GM21529 (cell line): ENCODE measurements at regions not wholly inside any gene's neighbourhood (a gene's known extent, or its start where the extent isn't known, plus 50 kb on each side); places are given as distances from the start of the nearest gene placed in this dataset.
A peak's percentile ranks its signal among the peaks of the same experiment; 100 is the strongest.
"Not testable (repeated sequence)": the region's sequence is repeated elsewhere in the genome, so short reads cannot be mapped to it uniquely, and the experiment has no call there.

Source experiments
- ATAC-seq: cut with Tn5 transposase; IDR thresholded peaks from one replicate; pipeline ENCODE4 v1.9.1; 2021; ENCODE audit not compliant: unreplicated experiment

DNA sequence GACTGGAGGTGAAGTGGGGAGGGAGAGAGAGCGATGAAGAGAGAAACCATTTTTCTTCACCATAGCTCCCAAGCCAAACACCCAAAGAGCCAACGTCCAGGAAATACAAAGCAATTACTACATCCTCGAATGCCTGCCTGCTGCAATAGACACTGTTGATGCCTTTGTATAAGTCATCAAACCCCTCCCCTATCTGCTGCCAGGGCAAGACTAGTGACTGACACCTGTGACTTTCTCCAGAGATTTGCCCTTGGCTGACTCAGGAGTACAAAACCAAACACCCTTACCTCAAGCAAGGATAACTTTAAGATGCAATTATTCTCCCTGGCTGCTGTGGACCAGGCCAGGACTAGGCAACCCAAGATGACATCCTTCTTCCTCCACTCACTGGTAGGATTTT lies 81.8 kb upstream of the RASA1 start:
- ATAC-seq, result no peak

DNA sequence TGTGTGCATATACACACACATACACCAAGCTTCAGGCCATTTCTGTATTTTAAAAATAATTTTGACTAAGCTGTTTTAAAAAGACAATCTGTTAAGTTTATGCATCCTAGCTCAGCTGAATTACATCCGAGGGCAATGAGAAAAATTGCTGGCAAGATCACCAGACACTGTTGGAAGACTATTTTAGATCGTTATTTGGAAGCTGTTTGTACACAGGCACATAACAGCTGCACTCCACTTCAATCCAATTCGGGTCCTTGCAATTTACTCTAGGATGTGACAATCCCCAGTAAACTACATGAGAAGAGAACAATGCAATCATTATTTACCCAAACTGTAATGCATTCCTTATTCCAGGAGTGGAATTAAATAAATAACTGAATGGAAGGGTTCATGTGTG lies 79.3 kb upstream of the RASA1 start:
- no peak for ATAC-seq

DNA sequence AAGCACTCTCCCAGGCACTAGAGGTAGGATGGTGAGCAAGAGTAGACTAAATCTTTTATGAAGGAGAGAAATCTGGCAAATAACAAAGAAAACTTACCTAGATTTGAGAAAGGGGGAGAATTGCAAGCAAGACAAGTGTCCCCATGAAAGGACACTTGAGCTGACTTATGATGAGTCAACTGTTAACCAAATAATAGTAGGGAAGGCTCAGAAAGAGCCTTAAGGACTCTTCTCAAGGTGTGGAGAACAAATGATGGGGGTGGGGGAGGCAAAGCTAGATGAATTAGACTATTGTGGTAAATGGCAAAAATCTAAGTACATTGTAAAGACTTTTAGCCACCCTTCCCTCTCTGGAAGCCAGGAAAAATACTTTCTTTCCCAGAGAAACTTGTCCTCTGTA lies 77.6 kb upstream of the RASA1 start:
- no peak for ATAC-seq

DNA sequence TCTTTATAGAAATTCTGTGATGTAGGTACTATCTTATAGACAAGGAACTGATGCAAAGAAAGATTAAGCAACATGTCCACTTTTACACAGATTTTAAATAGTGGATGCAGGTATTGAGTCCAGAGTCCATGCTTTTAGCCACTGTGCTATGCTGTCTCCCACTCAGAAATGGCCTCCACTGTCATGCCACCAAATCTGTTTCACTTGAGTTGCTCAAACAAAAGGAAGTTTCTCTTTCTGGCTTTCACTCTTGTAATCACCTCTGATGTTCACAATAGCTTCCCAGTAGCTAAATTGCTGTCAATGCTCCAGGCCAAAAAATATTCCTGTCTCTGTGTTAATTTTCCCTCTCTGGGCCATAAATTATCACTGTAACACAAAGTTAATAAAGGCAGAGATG lies 77.0 kb upstream of the RASA1 start:
- peak; percentile 72 for ATAC-seq

DNA sequence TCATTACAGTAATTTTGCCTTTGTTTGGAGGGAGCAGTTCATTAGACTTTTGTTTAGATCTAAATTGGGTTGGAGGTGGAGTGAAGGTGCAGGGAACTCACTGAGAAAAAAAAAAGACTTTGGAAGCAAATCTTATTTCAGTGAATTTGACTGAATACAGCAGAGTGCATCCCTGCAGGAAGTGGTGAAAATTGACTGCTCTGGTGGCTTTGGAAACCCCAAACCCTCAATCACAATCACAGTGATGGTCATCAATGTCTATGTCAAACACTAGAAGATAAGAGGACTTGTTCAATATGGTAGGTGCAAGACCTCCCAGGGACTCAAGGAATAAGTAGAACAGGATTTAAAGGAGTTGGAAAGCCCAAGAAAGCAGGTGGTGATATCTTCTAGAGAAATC lies 76.0 kb upstream of the RASA1 start:
- no peak for ATAC-seq

DNA sequence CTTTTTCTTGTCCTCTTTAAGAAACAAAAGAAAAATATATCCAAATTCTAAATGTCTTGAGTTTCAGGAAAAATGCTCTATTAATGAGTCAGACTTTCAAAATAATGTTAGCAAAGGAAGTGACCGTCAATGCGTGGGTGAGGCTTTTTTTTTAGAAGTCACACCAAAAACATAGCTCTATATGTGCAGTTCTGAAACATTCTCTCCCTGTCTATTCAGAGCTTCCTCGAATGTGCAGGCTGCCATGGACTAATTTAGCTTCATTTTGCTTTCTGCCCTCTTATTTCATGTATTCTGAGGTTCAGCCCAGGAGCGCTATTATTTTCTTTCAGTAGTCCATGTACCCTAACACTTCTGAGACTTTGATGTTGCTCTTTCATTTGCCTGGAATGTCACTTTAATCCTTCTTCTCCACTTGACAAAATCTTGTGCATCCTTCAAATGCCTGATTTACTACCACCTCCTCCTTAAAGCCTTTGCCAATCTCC lies 72.5 kb upstream of the RASA1 start:
- peak; percentile 74 for ATAC-seq

DNA sequence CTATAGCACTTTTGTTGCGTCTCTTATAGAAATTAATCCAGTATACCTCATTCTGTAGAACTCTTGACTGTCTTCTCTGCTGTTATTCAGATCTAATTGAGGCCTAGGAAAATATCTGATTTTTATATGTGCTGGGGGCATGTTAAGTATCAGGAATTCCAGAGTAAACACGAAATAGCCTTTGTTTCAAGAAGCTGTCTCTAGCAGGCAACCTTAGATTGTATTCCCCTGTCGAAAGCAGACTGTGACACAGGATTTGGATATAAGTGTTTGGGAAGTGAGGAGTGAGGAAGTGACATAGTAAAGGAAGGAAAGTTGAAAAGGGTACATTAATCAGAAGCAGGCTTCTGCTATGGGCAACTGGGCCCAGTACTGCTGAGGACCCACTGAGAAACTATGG lies 72.1 kb upstream of the RASA1 start:
- no peak for ATAC-seq

DNA sequence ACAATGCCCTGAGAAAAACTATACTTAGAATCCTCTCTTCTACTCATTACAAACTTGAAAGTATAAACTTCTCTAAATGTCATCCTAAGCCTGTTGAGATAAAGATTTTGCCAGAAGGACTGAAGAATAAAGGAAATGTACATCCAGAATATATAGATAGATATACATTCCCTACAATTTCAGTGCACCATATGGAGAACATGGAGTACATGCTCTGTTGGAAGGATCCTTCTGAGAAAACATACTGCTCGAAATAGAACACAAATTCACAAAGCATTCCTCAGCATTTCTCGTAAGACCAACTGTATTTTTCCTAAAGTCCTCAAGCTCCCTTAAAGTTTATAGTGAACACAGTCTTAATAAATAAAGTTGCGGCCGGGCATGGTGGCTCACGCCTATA lies 69.7 kb upstream of the RASA1 start:
- ATAC-seq, result no peak

DNA sequence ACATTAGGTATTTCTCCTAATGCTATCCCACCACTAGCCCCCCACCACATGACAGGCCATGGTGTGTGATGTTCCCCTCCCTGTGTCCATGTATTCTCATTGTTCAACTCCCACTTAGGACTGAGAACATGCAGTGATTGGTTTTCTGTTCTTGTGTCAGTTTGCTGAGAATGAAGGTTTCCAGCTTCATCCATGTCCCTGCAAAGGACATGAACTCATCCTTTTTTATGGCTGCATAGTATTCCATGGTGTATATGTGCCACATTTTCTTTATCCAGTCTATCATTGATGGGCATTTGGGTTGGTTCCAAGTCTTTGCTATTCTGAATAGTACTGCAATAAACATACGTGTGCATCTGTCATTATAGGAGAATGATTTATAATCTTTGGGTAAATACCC lies 68.4 kb upstream of the RASA1 start:
- not testable (repeated sequence) for ATAC-seq

DNA sequence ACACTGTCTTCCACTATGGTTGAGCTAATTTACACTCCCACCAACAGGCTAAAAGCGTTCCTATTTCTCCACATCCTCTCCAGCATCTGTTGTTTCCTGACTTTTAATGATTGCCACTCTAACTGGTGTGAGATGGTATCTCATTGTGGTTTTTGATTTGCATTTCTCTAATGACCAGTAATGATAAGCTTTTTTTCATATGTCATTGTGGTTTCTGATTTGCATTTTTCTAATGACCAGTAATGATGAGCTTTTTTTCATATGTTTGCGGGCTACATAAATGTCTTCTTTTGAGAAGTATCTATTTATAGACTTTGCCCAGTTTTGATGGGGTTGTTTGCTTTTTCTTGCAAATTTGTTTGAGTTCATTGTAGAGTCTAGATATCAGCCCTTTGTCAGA lies 68.0 kb upstream of the RASA1 start:
- ATAC-seq, result not testable (repeated sequence)

DNA sequence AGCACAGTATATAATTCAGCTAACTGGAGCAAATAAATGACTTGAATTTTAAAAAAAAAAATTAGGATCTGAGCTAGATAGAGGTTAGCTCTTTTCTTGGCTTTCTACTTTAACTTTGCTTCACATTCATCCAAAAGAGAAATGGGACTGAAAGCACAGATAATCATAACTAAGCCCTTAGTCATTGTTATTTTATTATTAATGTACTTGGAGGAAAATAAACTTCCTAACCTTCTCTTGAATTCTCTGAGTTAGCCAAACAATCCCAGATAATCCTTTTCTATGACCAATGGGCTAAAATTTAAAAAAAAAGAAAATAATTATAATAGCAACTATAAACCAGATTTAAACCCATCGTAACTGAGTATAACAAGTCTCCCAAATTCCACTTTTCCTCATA lies 57.6 kb upstream of the RASA1 start:
- ATAC-seq, result no peak

DNA sequence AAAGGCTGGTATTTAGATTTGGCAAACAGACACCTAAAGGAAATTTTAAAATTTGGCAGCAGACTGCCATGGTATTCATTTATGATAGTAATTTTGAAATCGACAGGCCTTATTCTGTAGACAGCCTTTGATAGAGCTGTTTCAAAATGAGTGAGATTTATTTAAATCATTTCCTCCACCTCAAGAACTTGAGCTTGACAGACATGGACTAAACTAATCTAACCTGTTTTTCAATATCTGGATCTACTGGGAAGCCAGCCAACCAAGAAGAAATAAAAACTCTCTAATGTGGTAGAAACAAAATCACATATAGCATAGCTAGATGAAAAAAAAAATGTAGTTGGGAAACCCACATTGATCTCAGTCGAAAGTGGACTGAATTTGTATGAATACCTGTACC lies 56.9 kb upstream of the RASA1 start:
- no peak for ATAC-seq

DNA sequence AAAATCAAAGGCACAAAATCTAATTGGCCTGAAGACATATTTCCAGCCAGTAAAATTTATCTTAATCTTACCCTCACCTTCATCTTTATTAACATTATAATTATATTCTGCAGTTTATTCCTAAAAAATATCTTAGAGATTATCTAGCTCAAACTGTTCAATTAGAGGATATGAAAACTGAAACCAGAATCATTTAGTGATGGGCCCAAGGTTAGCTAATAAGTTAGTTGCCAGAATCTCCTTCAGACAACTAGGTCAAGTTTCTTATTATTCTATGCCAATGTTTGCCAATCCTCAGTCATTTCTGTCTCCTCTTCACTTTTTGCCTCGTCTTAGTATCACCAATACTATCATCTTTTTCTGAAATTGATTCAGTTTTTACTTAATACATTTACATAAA lies 56.0 kb upstream of the RASA1 start:
- no peak for ATAC-seq

DNA sequence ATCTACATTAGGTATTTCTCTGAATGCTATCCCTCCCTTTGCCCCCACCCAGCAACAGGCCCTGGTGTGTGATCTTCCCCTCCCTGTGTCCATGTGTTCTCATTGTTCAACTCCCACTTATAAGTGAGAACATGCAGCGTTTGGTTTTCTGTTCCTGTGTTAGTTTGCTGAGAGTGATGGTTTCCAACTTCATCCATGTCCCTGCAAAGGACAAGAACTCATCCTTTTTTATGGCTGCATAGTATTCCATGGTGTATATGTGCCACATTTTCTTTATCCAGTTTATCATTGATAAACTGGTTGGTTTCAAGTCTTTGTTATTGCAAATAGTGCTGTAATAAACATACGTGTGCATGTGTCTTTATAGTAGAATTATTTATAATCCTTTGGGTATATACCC lies 55.5 kb upstream of the RASA1 start:
- ATAC-seq, result not testable (repeated sequence)

DNA sequence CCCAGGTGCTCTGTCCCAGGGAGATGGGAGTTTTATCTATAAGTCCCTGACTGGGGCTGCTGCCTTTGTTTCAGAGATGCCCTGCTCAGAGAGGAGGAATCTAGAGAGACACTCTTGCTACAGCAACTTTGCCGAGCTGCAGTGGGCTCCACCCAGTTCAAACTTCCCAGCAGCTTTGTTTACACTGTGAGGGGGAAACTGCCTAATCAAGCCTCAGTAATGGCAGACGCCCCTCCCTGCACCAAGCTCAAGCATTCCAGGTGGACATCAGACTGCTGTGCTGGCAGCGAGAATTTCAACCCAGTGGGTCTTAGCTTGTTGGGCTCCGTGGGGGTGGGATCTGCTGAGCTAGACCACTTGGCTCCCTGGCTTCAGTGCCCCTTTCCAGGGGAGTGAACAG lies 50.2 kb upstream of the RASA1 start:
- ATAC-seq, result not testable (repeated sequence)
